ENCODE measurements at regions not wholly inside any gene's neighbourhood (a gene's known extent, or its start where the extent isn't known, plus 50 kb on each side); places are given as distances from the start of the nearest gene placed in this dataset.

- TF ChIP-seq, protein P1, sequence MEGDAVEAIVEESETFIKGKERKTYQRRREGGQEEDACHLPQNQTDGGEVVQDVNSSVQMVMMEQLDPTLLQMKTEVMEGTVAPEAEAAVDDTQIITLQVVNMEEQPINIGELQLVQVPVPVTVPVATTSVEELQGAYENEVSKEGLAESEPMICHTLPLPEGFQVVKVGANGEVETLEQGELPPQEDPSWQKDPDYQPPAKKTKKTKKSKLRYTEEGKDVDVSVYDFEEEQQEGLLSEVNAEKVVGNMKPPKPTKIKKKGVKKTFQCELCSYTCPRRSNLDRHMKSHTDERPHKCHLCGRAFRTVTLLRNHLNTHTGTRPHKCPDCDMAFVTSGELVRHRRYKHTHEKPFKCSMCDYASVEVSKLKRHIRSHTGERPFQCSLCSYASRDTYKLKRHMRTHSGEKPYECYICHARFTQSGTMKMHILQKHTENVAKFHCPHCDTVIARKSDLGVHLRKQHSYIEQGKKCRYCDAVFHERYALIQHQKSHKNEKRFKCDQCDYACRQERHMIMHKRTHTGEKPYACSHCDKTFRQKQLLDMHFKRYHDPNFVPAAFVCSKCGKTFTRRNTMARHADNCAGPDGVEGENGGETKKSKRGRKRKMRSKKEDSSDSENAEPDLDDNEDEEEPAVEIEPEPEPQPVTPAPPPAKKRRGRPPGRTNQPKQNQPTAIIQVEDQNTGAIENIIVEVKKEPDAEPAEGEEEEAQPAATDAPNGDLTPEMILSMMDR (IDR thresholded peaks at IDR 0.05 in 4 of 5, conservative IDR thresholded peaks at IDR 0.05 in 1 of 5): no peak
- TF ChIP-seq POLR2A (IDR thresholded peaks at IDR 0.05): no peak
These were observed 226.0 kb upstream of the ANKH start for GRCh38 chr5:15097552-15097951.
